GM23338 (cell line): ENCODE measurements at regions not wholly inside any gene's neighbourhood (a gene's known extent, or its start where the extent isn't known, plus 50 kb on each side); places are given as distances from the start of the nearest gene placed in this dataset.
A peak's percentile ranks its signal among the peaks of the same experiment; 100 is the strongest.

Source experiments
- ATAC-seq: fragments of 200-7000 bp; cut with Tn5 transposase; 3 replicates; pipeline ENCODE4 v1.9.1; 2020
- DNase-seq: peaks from one replicate; pipeline ENCODE4 v3.0.0-alpha.2; 2015; ENCODE audit warnings: low spot score
- H2AFZ ChIP-seq: fragments of 200-600 bp; sonication (generic); 2 replicates; pipeline ENCODE4 v1.8.0; 2016; ENCODE audit warnings: antibody characterized with exemption, mild to moderate bottlenecking, moderate library complexity
- H3F3A ChIP-seq: fragments of 200-600 bp; sonication (generic); replicated peaks from 2 replicates; pipeline ENCODE4 v1.8.0; 2017; ENCODE audit warnings: antibody characterized with exemption, mixed run types, low read depth
- H3K27ac ChIP-seq: fragments of 200-600 bp; sonication (generic); 2 replicates; pipeline ENCODE4 v1.6.1; 2016; ENCODE audit warnings: low read depth
- H3K27me3 ChIP-seq: fragments of 200-600 bp; sonication (generic); 2 replicates; pipeline ENCODE4 v1.8.0; 2016; ENCODE audit warnings: mild to moderate bottlenecking, mixed run types, moderate library complexity; ENCODE audit not compliant: insufficient read depth
- H3K36me3 ChIP-seq: fragments of 200-600 bp; sonication (generic); 2 replicates; pipeline ENCODE4 v1.8.0; 2016; ENCODE audit warnings: mild to moderate bottlenecking; ENCODE audit not compliant: insufficient read depth
- H3K4me1 ChIP-seq: fragments of 200-600 bp; sonication (generic); 2 replicates; pipeline ENCODE4 v1.8.0; 2016; ENCODE audit warnings: mild to moderate bottlenecking, moderate library complexity; ENCODE audit not compliant: insufficient read depth
- H3K4me2 ChIP-seq: fragments of 200-600 bp; sonication (generic); 2 replicates; pipeline ENCODE4 v1.7.1; 2017; ENCODE audit warnings: mixed run types
- H3K4me3 ChIP-seq: fragments of 200-600 bp; sonication (generic); 2 replicates; pipeline ENCODE4 v1.6.1; 2016; ENCODE audit warnings: mixed run types
- H3K79me2 ChIP-seq: fragments of 200-600 bp; sonication (generic); replicated peaks from 2 replicates; pipeline ENCODE4 v1.8.0; 2017; ENCODE audit warnings: mild to moderate bottlenecking; ENCODE audit not compliant: insufficient read depth
- H3K9me2 ChIP-seq: fragments of 200-600 bp; sonication (generic); 2 replicates; pipeline ENCODE4 v1.8.0; 2017; ENCODE audit not compliant: insufficient read depth
- H4K20me1 ChIP-seq: fragments of 200-600 bp; sonication (generic); replicated peaks from 2 replicates; pipeline ENCODE4 v1.8.0; 2017; ENCODE audit warnings: mild to moderate bottlenecking; ENCODE audit not compliant: insufficient read depth
- H3K27ac Mint-ChIP-seq: 2 replicates; pipeline ENCODE4 v1.8.0; 2020; ENCODE audit warnings: inconsistent platforms, mild to moderate bottlenecking, moderate library complexity, mixed read lengths
- H3K27me3 Mint-ChIP-seq: 3 replicates; pipeline ENCODE4 v1.8.0; 2022; ENCODE audit warnings: low read depth, mild to moderate bottlenecking, moderate library complexity, mixed read lengths, inconsistent platforms; ENCODE audit not compliant: insufficient read depth, poor library complexity
- H3K36me3 Mint-ChIP-seq: 3 replicates; pipeline ENCODE4 v1.8.0; 2021; ENCODE audit warnings: low read depth, mild to moderate bottlenecking, inconsistent platforms, moderate library complexity, mixed read lengths
- H3K4me1 Mint-ChIP-seq: 3 replicates; pipeline ENCODE4 v1.8.0; 2020; ENCODE audit warnings: mild to moderate bottlenecking, inconsistent platforms, mixed read lengths
- H3K4me3 Mint-ChIP-seq: 3 replicates; pipeline ENCODE4 v1.8.0; 2021; ENCODE audit warnings: moderate library complexity, mild to moderate bottlenecking, inconsistent platforms, mixed read lengths
- H3K9me3 Mint-ChIP-seq: 3 replicates; pipeline ENCODE4 v1.8.0; 2020; ENCODE audit warnings: moderate library complexity, mild to moderate bottlenecking, inconsistent platforms, mixed read lengths
- CTCF ChIP-seq, 2 experiments: fragments of 200-600 bp in 1 of 2; sonication (generic) in 1 of 2; conservative IDR thresholded peaks; 2 replicates each; pipeline versions ENCODE4 v1.5.1 to v1.6.1; 2016 to 2017; ENCODE audit warnings: antibody characterized with exemption in 2 of 2, low read depth in 2 of 2, mild to moderate bottlenecking in 2 of 2, moderate library complexity in 1 of 2
- EZH2phosphoT487 ChIP-seq: fragments of 200-600 bp; sonication (generic); IDR thresholded peaks from one replicate; pipeline ENCODE4 v1.8.1; 2018; ENCODE audit warnings: antibody characterized with exemption; ENCODE audit not compliant: unreplicated experiment
- NANOG ChIP-seq: IDR thresholded peaks from 2 replicates; pipeline ENCODE4 v1.6.1; 2016; ENCODE audit warnings: antibody characterized with exemption, borderline replicate concordance
- POLR2AphosphoS5 ChIP-seq: IDR thresholded peaks from 2 replicates; pipeline ENCODE4 v1.6.1; 2016; ENCODE audit warnings: antibody characterized with exemption, low read depth
- STAT1 ChIP-seq: IDR thresholded peaks from one replicate; pipeline ENCODE4 v1.6.1; 2016; ENCODE audit warnings: antibody characterized with exemption; ENCODE audit not compliant: unreplicated experiment
- ZNF114 ChIP-seq: fragments of 250-450 bp; sonication (Bioruptor Pico); IDR thresholded peaks from 2 replicates; pipeline ENCODE4 v1.5.0; 2020; ENCODE audit warnings: mild to moderate bottlenecking, moderate library complexity
- ZNF331 ChIP-seq: fragments of 250-450 bp; sonication (Bioruptor Pico); IDR thresholded peaks from 2 replicates; pipeline ENCODE4 v1.5.0; 2020; ENCODE audit warnings: low read depth, mild to moderate bottlenecking, moderate library complexity
- ZNF462 ChIP-seq: fragments of 250-450 bp; sonication (Bioruptor Pico); IDR thresholded peaks from 2 replicates; pipeline ENCODE4 v1.5.0; 2020; ENCODE audit warnings: mild to moderate bottlenecking, moderate library complexity

GRCh38 chr1:222009105-222009730, 267.3 kb upstream of the DUSP10 start:
- peaks cover 8% of the 10 kb centered on the region; the same call in 1 of the 3 replicates for H3K36me3 Mint-ChIP-seq
- Histone ChIP-seq H3K36me3 (no peaks in the 10 kb centered on the region), H2AFZ (peak overlapping the region; percentile 78), H3K79me2 (no peaks in the 10 kb centered on the region), H3K27me3 (no peaks in the 10 kb centered on the region), H3K4me1 (no peaks in the 10 kb centered on the region), H3F3A (no peaks in the 10 kb centered on the region), H3K4me3 (no peak overlapping the region), H3K9me2 (no peaks in the 10 kb centered on the region), H4K20me1 (no peaks in the 10 kb centered on the region), H3K27ac (no peak overlapping the region), H3K4me2 (no peak overlapping the region)
- ATAC-seq (peak; percentile 88), DNase-seq (peak; percentile 61)
- peaks cover 9% of the 10 kb centered on the region; the same call in 1 of the 3 replicates for H3K9me3 Mint-ChIP-seq
- H3K4me1 Mint-ChIP-seq, result peaks cover 13% of the 10 kb centered on the region; the same call in 2 of the 3 replicates
- no peak overlapping the region for H3K27ac Mint-ChIP-seq
- TF ChIP-seq CTCF (conservative IDR thresholded peaks at IDR 0.05; ENCODE audit: low read depth in 2 of 2) (peak; percentile 43 to 51), EZH2phosphoT487 (no peak), ZNF114 (CRISPR knock-in tag) (no peak), POLR2AphosphoS5 (no peak), ZNF331 (no peak), STAT1 (no peak), ZNF462 (CRISPR knock-in tag) (no peak), NANOG (no peak)
- H3K27me3 Mint-ChIP-seq, result peaks cover 2% of the 10 kb centered on the region
- H3K4me3 Mint-ChIP-seq, result no peak overlapping the region
